ENCODE measurements at regions not wholly inside any gene's neighbourhood (a gene's known extent, or its start where the extent isn't known, plus 50 kb on each side); places are given as distances from the start of the nearest gene placed in this dataset.

- DNase-seq (ENCODE audit: low spot score in 2 of 2), result no peak
- H3K27ac Mint-ChIP-seq (ENCODE audit: low read depth), result no peak overlapping the region
- no peak for ATAC-seq (replicated peaks; ENCODE audit: extremely low read depth, poor library complexity, severe bottlenecking)
- H3K4me3 Mint-ChIP-seq, result no peak overlapping the region
- no peaks in the 10 kb centered on the region for H3K36me3 Mint-ChIP-seq (ENCODE audit: insufficient read depth)
- no peaks in the 10 kb centered on the region for H3K27me3 Mint-ChIP-seq
- H3K4me1 Mint-ChIP-seq, result no peaks in the 10 kb centered on the region
- no peaks in the 10 kb centered on the region for H3K9me3 Mint-ChIP-seq
Measured at GRCh38 chr3:180189310-180189648, 152.5 kb upstream of the PEX5L start.

GRCh38 chr3:180196658-180197057 lies 159.9 kb upstream of the PEX5L start:
- H3K27ac Mint-ChIP-seq (ENCODE audit: low read depth), result no peak overlapping the region
- ATAC-seq (replicated peaks; ENCODE audit: extremely low read depth, poor library complexity, severe bottlenecking), result no peak

DNA sequence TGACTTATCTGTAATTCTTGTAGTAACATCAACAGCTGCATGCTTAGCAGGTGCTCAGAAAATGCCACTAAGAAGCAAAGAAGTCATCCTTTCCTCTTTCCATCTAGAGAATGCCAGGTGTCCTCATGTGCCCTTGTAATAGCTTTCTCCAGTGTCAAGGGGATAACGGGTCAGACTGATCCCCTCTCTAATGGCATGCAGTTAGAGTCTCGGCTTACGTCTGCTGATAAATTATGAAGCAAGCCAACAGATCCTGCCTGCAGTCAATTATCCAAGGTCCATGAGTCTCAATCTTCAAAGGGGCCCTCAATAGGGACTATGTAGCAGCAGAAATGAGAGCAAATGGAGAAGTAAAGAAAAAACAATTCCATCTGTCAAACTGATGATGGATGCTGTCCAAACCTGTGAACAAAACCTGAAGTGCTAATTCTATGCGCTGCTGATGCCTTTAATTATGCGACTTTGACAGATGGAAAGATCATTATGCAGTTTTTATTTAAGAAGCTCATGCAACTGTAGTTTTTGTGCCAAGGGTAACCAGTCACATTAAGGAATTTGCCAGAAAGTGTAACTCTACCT lies 162.8 kb upstream of the PEX5L start:
- ATAC-seq (replicated peaks; ENCODE audit: extremely low read depth, poor library complexity, severe bottlenecking) (no peak), DNase-seq (ENCODE audit: low spot score in 2 of 2) (no peak)
- no peaks in the 10 kb centered on the region for H3K9me3 Mint-ChIP-seq
- no peak overlapping the region for H3K4me3 Mint-ChIP-seq
- no peaks in the 10 kb centered on the region for H3K4me1 Mint-ChIP-seq
- no peak overlapping the region for H3K27ac Mint-ChIP-seq (ENCODE audit: low read depth)
- peaks cover 3% of the 10 kb centered on the region for H3K27me3 Mint-ChIP-seq
- no peaks in the 10 kb centered on the region for H3K36me3 Mint-ChIP-seq (ENCODE audit: insufficient read depth)

More at GRCh38 chr3:180196658-180197057, 159.9 kb upstream of the PEX5L start:
- Mint-ChIP-seq H3K27me3 (no peaks in the 10 kb centered on the region), H3K36me3 (ENCODE audit: insufficient read depth) (no peaks in the 10 kb centered on the region), H3K9me3 (no peaks in the 10 kb centered on the region), H3K4me3 (no peak overlapping the region), H3K4me1 (no peaks in the 10 kb centered on the region)
- no peak for DNase-seq (ENCODE audit: low spot score in 2 of 2)

DNA sequence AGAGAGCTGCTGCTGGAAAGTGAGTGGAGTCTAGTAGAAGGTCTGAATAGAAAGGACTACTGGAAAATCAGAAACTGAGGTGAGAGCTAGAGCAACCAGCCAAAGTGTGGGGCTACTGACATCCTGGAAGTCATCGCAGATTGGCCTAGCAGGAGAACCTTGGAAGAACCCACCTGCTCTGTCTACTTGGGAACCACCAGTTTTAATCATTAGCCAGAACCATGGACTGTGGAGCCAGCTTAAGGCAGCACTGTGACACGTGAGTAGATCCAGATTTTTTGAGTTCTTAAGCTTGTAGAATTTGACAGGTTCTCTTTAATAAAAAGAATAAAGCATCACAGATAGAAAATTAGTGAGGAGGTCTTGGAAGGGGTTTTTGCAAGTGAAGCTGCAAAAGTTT lies 179.1 kb upstream of the PEX5L start:
- Mint-ChIP-seq H3K27ac (ENCODE audit: low read depth) (no peak overlapping the region), H3K27me3 (no peaks in the 10 kb centered on the region)

GRCh38 chr3:180223268-180223667 lies 186.5 kb upstream of the PEX5L start:
- Mint-ChIP-seq H3K27ac (ENCODE audit: low read depth) (no peak overlapping the region), H3K4me3 (no peak overlapping the region), H3K4me1 (no peaks in the 10 kb centered on the region), H3K9me3 (peaks cover 5% of the 10 kb centered on the region), H3K27me3 (no peaks in the 10 kb centered on the region), H3K36me3 (ENCODE audit: insufficient read depth) (peaks cover 1% of the 10 kb centered on the region)
- DNase-seq (ENCODE audit: low spot score in 2 of 2), result no peak
- ATAC-seq (replicated peaks; ENCODE audit: extremely low read depth, poor library complexity, severe bottlenecking), result no peak

More for the DNA sequence above, 179.1 kb upstream of the PEX5L start:
- no peak overlapping the region for H3K4me3 Mint-ChIP-seq
- DNase-seq (ENCODE audit: low spot score in 2 of 2) (no peak), ATAC-seq (replicated peaks; ENCODE audit: extremely low read depth, poor library complexity, severe bottlenecking) (no peak)
- peaks cover 2% of the 10 kb centered on the region for H3K36me3 Mint-ChIP-seq (ENCODE audit: insufficient read depth)
- no peaks in the 10 kb centered on the region for H3K4me1 Mint-ChIP-seq
- H3K9me3 Mint-ChIP-seq, result peaks cover 2% of the 10 kb centered on the region

DNA sequence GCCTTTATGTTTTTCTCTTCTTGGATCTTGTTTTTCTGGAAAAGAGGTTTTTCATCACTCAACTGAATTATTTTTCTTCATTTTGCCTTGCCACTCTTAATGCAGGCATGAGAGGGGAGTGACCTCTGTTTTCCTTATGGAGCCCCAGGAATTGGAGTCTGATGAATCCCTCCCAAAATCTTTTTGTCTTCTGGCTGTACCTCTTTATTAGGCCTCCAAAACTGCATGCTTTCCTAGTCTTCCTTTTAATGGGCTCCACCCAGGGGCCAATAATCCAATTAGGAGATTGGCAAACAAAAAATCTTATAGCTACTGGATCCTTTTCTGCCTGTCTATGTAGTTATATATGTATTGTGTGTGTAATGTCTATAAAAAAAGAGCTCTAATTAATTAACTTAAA lies 192.4 kb upstream of the PEX5L start:
- Mint-ChIP-seq H3K36me3 (ENCODE audit: insufficient read depth) (peaks cover 1% of the 10 kb centered on the region), H3K4me3 (no peak overlapping the region), H3K27ac (ENCODE audit: low read depth) (no peak overlapping the region), H3K9me3 (peaks cover 5% of the 10 kb centered on the region), H3K27me3 (no peaks in the 10 kb centered on the region), H3K4me1 (no peaks in the 10 kb centered on the region)
- ATAC-seq (replicated peaks; ENCODE audit: extremely low read depth, poor library complexity, severe bottlenecking) (no peak), DNase-seq (ENCODE audit: low spot score in 2 of 2) (no peak)

DNA sequence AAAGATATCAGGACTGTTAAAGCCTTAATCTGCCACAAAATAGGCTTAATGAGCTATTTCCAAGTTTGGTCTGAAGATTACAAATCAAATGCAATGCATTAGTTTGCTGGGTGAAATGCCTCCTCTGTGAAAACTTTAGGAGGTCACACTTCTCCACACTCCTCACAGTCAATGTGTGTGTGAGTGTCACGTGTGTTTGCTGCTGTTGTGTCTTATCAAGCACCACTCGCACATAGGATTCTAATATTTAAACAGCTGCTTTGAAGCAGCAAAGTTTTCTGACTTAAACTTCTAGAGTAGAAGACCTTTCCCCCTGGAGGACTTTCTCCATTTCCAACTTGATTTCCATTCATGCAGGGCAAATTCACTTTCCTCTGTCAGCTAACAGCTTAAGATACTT lies 203.2 kb upstream of the PEX5L start:
- Mint-ChIP-seq H3K9me3 (peaks cover 8% of the 10 kb centered on the region), H3K4me3 (no peak overlapping the region), H3K27ac (ENCODE audit: low read depth) (no peak overlapping the region), H3K27me3 (no peaks in the 10 kb centered on the region), H3K4me1 (no peaks in the 10 kb centered on the region), H3K36me3 (ENCODE audit: insufficient read depth) (no peaks in the 10 kb centered on the region)
- DNase-seq (ENCODE audit: low spot score in 2 of 2) (no peak), ATAC-seq (replicated peaks; ENCODE audit: extremely low read depth, poor library complexity, severe bottlenecking) (no peak)

DNA sequence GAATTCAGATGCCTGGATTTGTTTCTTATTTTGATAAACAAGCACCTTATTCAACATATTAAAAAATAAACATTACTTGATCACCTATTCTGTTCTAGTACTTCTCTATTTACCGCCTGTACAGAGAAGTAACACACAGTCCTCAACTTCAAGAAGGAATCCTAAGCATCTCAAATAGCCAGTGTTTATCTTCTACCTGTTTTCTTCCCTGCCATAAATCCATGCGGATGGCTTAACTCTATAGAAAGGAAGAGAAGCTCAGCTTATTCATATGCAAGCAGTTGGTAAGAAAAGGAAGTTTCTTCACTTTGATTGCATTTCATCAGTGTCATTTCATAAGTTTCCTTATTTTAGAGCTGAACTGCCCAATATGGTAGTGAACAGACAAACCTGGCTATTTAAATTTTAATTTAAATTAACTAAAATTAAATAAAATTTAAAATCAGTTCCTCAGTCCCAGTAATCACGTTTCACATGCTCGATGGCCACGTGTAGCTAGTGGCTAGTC lies 210.0 kb upstream of the PEX5L start:
- Mint-ChIP-seq H3K27me3 (peaks cover 20% of the 10 kb centered on the region), H3K4me3 (no peak overlapping the region), H3K36me3 (ENCODE audit: insufficient read depth) (no peaks in the 10 kb centered on the region), H3K4me1 (no peaks in the 10 kb centered on the region), H3K9me3 (no peaks in the 10 kb centered on the region), H3K27ac (ENCODE audit: low read depth) (no peak overlapping the region)
- ATAC-seq (replicated peaks; ENCODE audit: extremely low read depth, poor library complexity, severe bottlenecking) (no peak), DNase-seq (ENCODE audit: low spot score in 2 of 2) (no peak)

DNA sequence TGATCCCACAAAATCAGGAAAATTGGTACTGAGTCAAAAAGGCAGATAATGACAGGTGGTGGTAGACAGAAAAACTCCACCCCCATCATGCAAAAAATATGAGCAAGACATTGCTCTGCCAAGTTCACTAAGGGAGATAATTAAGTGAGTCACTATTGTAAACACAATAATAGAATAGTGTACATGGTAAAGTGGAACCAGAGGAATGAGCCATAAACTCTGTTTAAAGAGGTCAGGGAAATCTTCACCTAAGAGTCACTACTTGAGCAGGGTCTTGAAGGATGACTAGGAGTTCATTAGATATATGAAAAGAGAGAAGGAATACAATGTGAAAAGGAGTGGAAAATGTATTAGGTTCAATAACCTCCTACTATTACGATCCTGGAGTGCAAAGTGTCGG lies 213.4 kb upstream of the PEX5L start:
- ATAC-seq (replicated peaks; ENCODE audit: extremely low read depth, poor library complexity, severe bottlenecking) (no peak), DNase-seq (ENCODE audit: low spot score in 2 of 2) (no peak)
- H3K4me1 Mint-ChIP-seq, result no peaks in the 10 kb centered on the region
- H3K27ac Mint-ChIP-seq (ENCODE audit: low read depth), result no peak overlapping the region
- H3K27me3 Mint-ChIP-seq, result peaks cover 28% of the 10 kb centered on the region
- no peak overlapping the region for H3K4me3 Mint-ChIP-seq
- H3K36me3 Mint-ChIP-seq (ENCODE audit: insufficient read depth), result no peaks in the 10 kb centered on the region
- no peaks in the 10 kb centered on the region for H3K9me3 Mint-ChIP-seq

DNA sequence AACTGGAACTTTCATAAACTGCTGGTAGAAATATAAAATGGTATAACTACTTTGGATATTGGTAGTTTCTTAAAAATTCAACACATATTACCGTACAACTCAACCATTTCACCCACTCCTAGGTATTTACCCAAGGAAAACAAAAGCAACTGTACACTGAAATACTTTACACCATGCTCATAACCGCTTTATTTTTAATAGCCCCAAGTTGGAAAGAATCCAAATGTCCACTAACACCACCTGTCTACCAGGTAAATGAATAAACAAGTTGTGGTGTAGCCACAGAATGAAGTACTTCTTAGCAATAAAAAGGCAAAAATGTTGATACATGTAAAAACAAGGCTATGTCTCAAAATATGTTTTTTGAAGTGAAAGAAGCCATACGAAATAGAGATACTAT lies 215.9 kb upstream of the PEX5L start:
- no peaks in the 10 kb centered on the region for H3K4me1 Mint-ChIP-seq
- ATAC-seq (replicated peaks; ENCODE audit: extremely low read depth, poor library complexity, severe bottlenecking), result no peak
- no peak for DNase-seq (ENCODE audit: low spot score in 2 of 2)
- peaks cover 24% of the 10 kb centered on the region for H3K27me3 Mint-ChIP-seq
- no peak overlapping the region for H3K4me3 Mint-ChIP-seq
- no peaks in the 10 kb centered on the region for H3K36me3 Mint-ChIP-seq (ENCODE audit: insufficient read depth)
- no peak overlapping the region for H3K27ac Mint-ChIP-seq (ENCODE audit: low read depth)
- no peaks in the 10 kb centered on the region for H3K9me3 Mint-ChIP-seq

GRCh38 chr3:180253283-180253682 lies 216.5 kb upstream of the PEX5L start:
- Mint-ChIP-seq H3K9me3 (no peaks in the 10 kb centered on the region), H3K27me3 (peaks cover 20% of the 10 kb centered on the region), H3K36me3 (ENCODE audit: insufficient read depth) (no peaks in the 10 kb centered on the region), H3K4me3 (no peak overlapping the region), H3K27ac (ENCODE audit: low read depth) (no peak overlapping the region), H3K4me1 (no peaks in the 10 kb centered on the region)
- DNase-seq (ENCODE audit: low spot score in 2 of 2), result no peak
- no peak for ATAC-seq (replicated peaks; ENCODE audit: extremely low read depth, poor library complexity, severe bottlenecking)

DNA sequence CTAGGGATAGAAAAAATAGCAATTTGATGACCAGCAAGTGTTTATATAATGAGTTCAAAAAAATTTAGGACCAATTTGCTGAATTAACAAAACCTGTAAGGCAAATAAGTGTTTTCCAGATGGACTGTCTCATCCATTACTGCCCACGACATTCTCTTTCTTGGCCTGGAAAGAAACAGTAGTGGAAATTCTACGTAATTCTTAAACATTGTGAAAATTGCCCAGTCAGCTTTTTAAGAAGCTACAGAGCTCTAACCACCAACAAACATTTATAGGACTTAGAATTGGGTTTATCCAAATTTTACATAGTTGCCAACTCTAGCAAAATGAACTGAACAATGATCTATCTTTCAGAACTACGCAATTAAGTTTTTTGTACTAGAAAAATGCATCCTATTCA lies 227.7 kb upstream of the PEX5L start:
- peaks cover 13% of the 10 kb centered on the region for H3K9me3 Mint-ChIP-seq
- no peaks in the 10 kb centered on the region for H3K4me1 Mint-ChIP-seq
- no peak overlapping the region for H3K27ac Mint-ChIP-seq (ENCODE audit: low read depth)
- no peaks in the 10 kb centered on the region for H3K36me3 Mint-ChIP-seq (ENCODE audit: insufficient read depth)
- ATAC-seq (replicated peaks; ENCODE audit: extremely low read depth, poor library complexity, severe bottlenecking), result no peak
- H3K4me3 Mint-ChIP-seq, result no peak overlapping the region
- H3K27me3 Mint-ChIP-seq, result no peaks in the 10 kb centered on the region
- DNase-seq (ENCODE audit: low spot score in 2 of 2), result no peak

GRCh38 chr3:180265551-180265950 lies 228.8 kb upstream of the PEX5L start:
- Mint-ChIP-seq H3K4me1 (no peaks in the 10 kb centered on the region), H3K9me3 (peaks cover 9% of the 10 kb centered on the region), H3K27me3 (no peaks in the 10 kb centered on the region), H3K36me3 (ENCODE audit: insufficient read depth) (no peaks in the 10 kb centered on the region), H3K27ac (ENCODE audit: low read depth) (no peak overlapping the region), H3K4me3 (no peak overlapping the region)
- DNase-seq (ENCODE audit: low spot score in 2 of 2) (no peak), ATAC-seq (replicated peaks; ENCODE audit: extremely low read depth, poor library complexity, severe bottlenecking) (no peak)
